ENCODE measurements at regions not wholly inside any gene's neighbourhood (a gene's known extent, or its start where the extent isn't known, plus 50 kb on each side); places are given as distances from the start of the nearest gene placed in this dataset.

- TF ChIP-seq CTCF (IDR thresholded peaks at IDR 0.05; ENCODE audit: low read length), result no peak
- no peak for TF ChIP-seq EZH2 (optimal IDR thresholded peaks at IDR 0.05; ENCODE audit: low read depth, low read length)
- no peak for TF ChIP-seq EZH2phosphoT487 (IDR thresholded peaks at IDR 0.05; ENCODE audit: low read length)
These were observed 127.2 kb upstream of the SP8 start for GRCh38 chr7:20913853-20914252.

Measured in MM.1S (cell line).